ENCODE measurements at regions not wholly inside any gene's neighbourhood (a gene's known extent, or its start where the extent isn't known, plus 50 kb on each side); places are given as distances from the start of the nearest gene placed in this dataset.

- no peak for DNase-seq
These were observed 96.8 kb upstream of the NLGN4X start for GRCh38 chrX:6325437-6325836.

- no peak for DNase-seq
These were observed 84.7 kb upstream of the NLGN4X start for GRCh38 chrX:6313356-6313755.

- DNase-seq: no peak
These were observed 82.9 kb upstream of the NLGN4X start for GRCh38 chrX:6311540-6311939.

DNA sequence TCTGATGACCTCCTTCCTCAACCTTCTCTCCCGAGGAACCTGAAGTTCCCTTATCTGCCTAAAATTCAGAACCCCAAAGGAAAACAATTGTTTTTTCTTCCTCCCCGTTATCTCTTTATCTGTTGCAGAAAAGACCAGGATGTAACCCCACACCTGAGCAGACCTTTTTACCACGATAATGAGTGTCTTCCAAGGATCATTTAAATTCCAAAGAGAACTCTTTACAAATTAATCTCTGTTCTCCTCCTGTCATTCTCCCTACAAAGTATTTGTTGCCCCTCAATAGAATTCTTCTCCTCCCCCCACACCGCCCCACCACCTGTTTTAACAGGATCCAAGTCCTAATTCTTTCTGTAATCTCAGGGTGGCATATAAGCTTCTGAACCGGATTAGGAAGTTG is 78.5 kb upstream of the NLGN4X start:
- no peak for DNase-seq

DNA sequence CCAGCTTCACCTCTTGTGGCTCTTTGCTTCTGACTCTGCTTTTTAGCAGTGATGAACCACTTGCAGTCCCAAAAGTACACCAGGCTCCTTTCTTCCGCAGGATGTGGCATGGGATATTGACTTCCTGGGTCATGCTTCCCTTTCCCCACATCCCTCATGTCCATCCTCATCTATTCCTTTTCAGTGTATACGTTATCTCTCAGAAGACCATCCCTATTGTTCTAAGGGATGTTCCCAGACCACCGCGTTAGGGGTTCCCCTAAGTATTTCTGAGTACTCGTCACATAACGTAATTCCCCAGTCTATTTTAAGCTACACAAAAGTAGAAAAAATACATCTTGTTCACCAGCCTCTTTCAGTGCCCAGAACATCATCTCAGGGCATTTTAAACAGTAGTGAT is 71.1 kb upstream of the NLGN4X start:
- no peak for DNase-seq

DNA sequence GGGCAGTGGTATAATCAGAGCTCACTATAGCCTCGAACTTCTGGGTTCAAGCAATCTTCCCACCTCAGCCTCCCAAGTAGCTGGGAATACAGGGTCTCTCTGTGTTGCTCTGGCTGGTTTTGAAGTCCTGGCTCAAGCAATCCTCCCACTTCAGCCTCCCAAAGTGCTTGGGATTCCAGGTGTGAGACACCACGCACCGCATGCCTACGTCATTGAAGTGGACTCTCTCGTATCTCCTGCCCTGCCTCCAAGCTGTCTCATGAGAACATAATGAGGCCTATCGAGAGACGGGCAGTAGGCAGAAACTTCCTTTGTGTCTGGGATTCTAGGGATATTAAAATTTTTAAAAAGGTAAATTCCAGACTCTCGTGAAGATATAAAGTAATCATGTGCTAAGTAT is 65.0 kb upstream of the NLGN4X start:
- no peak for DNase-seq

GRCh38 chrX:6292599-6292998 is 63.9 kb upstream of the NLGN4X start:
- no peak for DNase-seq

GRCh38 chrX:6291444-6291843 is 62.8 kb upstream of the NLGN4X start:
- DNase-seq: no peak

DNA sequence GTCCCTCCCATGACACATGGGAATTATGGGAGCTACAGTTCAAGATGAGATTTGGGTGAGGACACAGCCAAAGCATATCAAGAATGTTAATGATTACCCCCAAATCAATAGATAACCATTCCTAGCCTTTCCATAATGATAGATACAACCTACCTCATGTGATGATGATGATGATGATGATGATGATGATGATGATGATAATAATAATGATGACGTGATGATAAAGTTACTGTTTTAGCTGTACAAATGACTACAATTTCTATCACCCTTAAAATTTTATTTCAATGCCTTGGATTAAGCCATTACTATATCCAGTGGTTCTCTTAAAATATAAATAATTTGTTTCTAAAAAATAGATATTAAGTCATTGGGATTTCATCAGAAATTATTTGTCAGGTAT is 55.2 kb upstream of the NLGN4X start:
- no peak for DNase-seq

DNA sequence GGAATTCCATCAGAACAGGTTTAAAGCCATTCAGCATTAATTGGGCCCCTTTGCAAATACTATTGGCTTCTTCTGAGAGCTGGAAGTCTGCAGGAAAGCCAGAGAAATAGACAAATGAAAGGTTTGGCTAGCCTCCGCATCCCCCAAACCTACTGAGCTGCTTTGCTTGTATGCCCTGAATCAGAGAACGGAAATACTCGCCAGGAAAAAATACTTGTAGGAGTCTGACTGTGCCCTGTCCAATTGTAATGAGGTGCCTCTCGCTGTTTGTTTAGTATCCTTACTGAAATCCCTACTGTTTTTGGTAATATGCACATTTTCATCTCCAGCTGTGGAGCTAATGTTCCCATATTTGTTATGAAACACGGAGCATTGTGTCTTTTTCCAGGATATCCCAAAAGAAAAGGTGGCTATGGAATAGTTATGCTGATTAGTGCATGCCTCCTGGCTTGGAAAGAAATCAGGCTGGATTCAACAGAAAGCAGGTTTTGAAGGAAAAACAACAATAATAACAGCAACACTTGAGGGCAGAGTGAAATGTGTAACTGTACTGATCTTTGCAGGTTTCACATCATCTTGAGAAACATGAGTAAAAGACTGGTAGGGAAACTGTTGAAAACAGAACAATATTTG is 50.7 kb upstream of the NLGN4X start:
- no peak for DNase-seq
